Peyer's patch (tissue), 4 donors: ENCODE measurements at regions not wholly inside any gene's neighbourhood (a gene's known extent, or its start where the extent isn't known, plus 50 kb on each side); places are given as distances from the start of the nearest gene placed in this dataset.

Experiments
- CTCF ChIP-seq, 6 experiments: fragments of 450-650 bp in 4 of 6; fragments of 200-600 bp in 2 of 6; sonication (generic) in 1 of 6; IDR thresholded peaks; one replicate each; pipeline ENCODE4 v1.5.1; 2017 to 2019; ENCODE audit warnings: antibody characterized with exemption in 6 of 6, mild to moderate bottlenecking in 3 of 6, moderate library complexity in 1 of 6
- POLR2A ChIP-seq, 2 donors: fragments of 450-650 bp; IDR thresholded peaks; one replicate each; pipeline ENCODE4 v1.5.1; 2017; ENCODE audit warnings: antibody characterized with exemption in 2 of 2, mild to moderate bottlenecking in 2 of 2, moderate library complexity in 2 of 2

GRCh38 chr9:15068261-15068660 lies 158.0 kb upstream of the FREM1 start:
- TF ChIP-seq CTCF (IDR thresholded peaks at IDR 0.05) = no peak
- no peak for TF ChIP-seq POLR2A (IDR thresholded peaks at IDR 0.05)
